ENCODE measurements at regions not wholly inside any gene's neighbourhood (a gene's known extent, or its start where the extent isn't known, plus 50 kb on each side); places are given as distances from the start of the nearest gene placed in this dataset.

DNA sequence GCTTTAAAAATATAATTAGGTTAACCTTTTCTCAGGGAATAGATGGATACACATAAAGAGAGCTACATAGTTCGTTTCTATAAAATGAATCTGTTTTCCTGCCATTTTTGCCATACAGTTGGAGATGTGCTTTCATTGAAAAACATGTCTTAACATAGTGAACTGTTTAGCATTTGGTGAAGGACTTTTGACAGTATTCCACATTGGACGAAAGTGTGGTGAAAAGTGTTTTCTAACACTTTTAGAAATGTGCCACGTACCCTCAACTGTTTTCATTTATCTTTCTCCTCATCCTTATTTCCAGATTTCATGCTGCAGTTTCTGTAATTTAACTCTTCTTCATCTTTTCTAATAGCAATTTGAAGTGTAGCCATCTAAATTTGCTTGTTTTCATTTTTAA is 249.1 kb upstream of the MTNR1B start:
- TF ChIP-seq EP300 (IDR thresholded peaks at IDR 0.05) (no peak), CTCF (IDR thresholded peaks at IDR 0.05) (no peak), POLR2A (IDR thresholded peaks at IDR 0.05) (no peak)
- no peaks in the 10 kb centered on the region for H3K9me3 ChIP-seq
- H3K27ac ChIP-seq, result no peak overlapping the region
- H3K36me3 ChIP-seq, result no peaks in the 10 kb centered on the region
- intact Hi-C loops (cut with DNase I), result no loop called here
- H3K4me3 ChIP-seq, result no peak overlapping the region
- DNase-seq, result no peak
- H3K4me1 ChIP-seq (ENCODE audit: insufficient read depth), result no peaks in the 10 kb centered on the region
- 65 to 71% (median 66%) methylated on average over 3 of the region's 3 CpGs for WGBS, 3 donors
- H3K27me3 ChIP-seq, result no peaks in the 10 kb centered on the region

GRCh38 chr11:92725352-92725751 is 244.1 kb upstream of the MTNR1B start:
- Histone ChIP-seq H3K9me3 (no peaks in the 10 kb centered on the region), H3K27me3 (no peaks in the 10 kb centered on the region), H3K36me3 (no peaks in the 10 kb centered on the region), H3K27ac (no peak overlapping the region), H3K4me1 (ENCODE audit: insufficient read depth) (no peaks in the 10 kb centered on the region), H3K4me3 (no peak overlapping the region)
- 95 to 96% (median 96%) methylated on average over 1 of the region's 1 CpG for WGBS, 3 donors
- no peak for DNase-seq
- intact Hi-C loops (cut with DNase I), result no loop called here
- TF ChIP-seq EP300 (IDR thresholded peaks at IDR 0.05), result no peak

GRCh38 chr11:92727123-92727522 is 242.3 kb upstream of the MTNR1B start:
- WGBS, 3 donors, result 60 to 73% (median 68%) methylated on average over 2 of the region's 2 CpGs
- Histone ChIP-seq H3K4me3 (no peak overlapping the region), H3K27ac (no peak overlapping the region), H3K36me3 (no peaks in the 10 kb centered on the region), H3K4me1 (ENCODE audit: insufficient read depth) (no peaks in the 10 kb centered on the region), H3K9me3 (no peaks in the 10 kb centered on the region), H3K27me3 (no peaks in the 10 kb centered on the region)
- intact Hi-C loops (cut with DNase I), result no loop called here
- no peak for DNase-seq
- TF ChIP-seq CTCF (IDR thresholded peaks at IDR 0.05) (no peak), EP300 (IDR thresholded peaks at IDR 0.05) (no peak), POLR2A (IDR thresholded peaks at IDR 0.05) (no peak)

DNA sequence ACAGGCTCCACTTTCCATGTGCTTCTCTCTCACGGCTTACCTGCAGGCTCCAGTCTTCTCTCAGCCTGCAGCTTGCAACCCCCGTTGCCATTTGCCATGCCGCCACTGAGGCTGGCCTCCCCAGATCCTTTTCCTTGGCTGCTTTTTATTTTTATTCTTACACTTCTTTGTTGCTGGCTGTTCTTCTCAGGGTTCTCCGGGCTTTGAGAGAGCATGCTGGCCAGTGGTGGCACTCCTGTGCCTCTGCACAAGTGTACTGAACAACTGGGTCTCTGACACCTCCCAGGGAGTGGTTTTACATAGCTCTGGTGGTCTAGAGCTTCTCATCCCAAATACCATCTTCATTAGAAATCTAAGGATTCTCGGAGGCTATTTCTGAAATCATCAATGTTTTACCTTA is 241.7 kb upstream of the MTNR1B start:
- Histone ChIP-seq H3K36me3 (no peaks in the 10 kb centered on the region), H3K4me1 (ENCODE audit: insufficient read depth) (no peaks in the 10 kb centered on the region), H3K4me3 (no peak overlapping the region), H3K27ac (no peak overlapping the region), H3K9me3 (no peaks in the 10 kb centered on the region), H3K27me3 (no peaks in the 10 kb centered on the region)
- TF ChIP-seq POLR2A (IDR thresholded peaks at IDR 0.05), result no peak
- TF ChIP-seq CTCF (IDR thresholded peaks at IDR 0.05), result no peak
- no peak for TF ChIP-seq EP300 (IDR thresholded peaks at IDR 0.05)
- intact Hi-C loops (cut with DNase I), result no loop called here
- DNase-seq, result no peak
- WGBS, 3 donors, result 87 to 92% (median 89%) methylated on average over 5 of the region's 5 CpGs

DNA sequence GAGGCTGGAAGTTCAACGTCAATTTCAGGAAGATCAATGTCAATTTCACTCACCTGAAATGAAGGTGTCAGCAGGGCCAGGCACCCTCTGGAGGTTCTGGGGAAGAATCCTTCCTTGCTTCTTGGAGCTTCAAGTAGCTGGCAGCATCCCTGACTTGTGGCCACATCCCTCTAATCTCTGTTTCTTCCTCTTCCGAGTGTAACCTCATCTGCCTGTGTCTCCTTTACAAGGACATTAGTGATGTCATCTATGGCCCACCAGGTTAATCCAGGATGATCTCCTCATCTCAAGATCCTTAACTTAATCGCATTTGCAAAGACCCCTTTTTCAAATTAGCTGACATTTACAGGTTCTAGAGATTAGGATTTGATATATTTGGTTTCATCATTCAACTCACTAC is 240.8 kb upstream of the MTNR1B start:
- TF ChIP-seq CTCF (IDR thresholded peaks at IDR 0.05), result no peak
- no peak for TF ChIP-seq POLR2A (IDR thresholded peaks at IDR 0.05)
- TF ChIP-seq EP300 (IDR thresholded peaks at IDR 0.05), result no peak
- DNase-seq, result no peak
- intact Hi-C loops (cut with DNase I), result no loop called here
- no peaks in the 10 kb centered on the region for H3K27me3 ChIP-seq
- 66 to 75% (median 71%) methylated on average over 3 of the region's 3 CpGs for WGBS, 3 donors
- no peaks in the 10 kb centered on the region for H3K4me1 ChIP-seq (ENCODE audit: insufficient read depth)
- no peak overlapping the region for H3K4me3 ChIP-seq
- no peak overlapping the region for H3K27ac ChIP-seq
- no peaks in the 10 kb centered on the region for H3K9me3 ChIP-seq
- H3K36me3 ChIP-seq, result no peaks in the 10 kb centered on the region
